ENCODE measurements at regions not wholly inside any gene's neighbourhood (a gene's known extent, or its start where the extent isn't known, plus 50 kb on each side); places are given as distances from the start of the nearest gene placed in this dataset.

DNA sequence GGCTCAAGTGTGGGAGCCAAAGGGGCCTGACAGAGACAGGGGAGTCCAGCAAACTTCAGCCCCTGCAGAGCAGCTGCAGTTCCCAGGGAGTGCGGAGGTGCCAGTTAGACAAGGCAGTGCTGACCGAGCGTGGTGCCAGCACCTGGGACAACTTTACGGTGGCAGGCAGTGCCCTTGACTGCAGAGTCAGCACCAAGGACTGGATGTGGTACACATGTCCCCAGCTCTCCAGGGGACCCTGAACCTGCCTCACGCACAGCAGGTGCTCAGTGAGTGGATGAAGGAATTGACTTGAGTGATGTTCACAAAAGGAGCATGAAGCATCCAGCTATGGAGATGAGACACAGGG, 296.5 kb downstream of the SIPA1L2 start:
- TF ChIP-seq, protein P1, sequence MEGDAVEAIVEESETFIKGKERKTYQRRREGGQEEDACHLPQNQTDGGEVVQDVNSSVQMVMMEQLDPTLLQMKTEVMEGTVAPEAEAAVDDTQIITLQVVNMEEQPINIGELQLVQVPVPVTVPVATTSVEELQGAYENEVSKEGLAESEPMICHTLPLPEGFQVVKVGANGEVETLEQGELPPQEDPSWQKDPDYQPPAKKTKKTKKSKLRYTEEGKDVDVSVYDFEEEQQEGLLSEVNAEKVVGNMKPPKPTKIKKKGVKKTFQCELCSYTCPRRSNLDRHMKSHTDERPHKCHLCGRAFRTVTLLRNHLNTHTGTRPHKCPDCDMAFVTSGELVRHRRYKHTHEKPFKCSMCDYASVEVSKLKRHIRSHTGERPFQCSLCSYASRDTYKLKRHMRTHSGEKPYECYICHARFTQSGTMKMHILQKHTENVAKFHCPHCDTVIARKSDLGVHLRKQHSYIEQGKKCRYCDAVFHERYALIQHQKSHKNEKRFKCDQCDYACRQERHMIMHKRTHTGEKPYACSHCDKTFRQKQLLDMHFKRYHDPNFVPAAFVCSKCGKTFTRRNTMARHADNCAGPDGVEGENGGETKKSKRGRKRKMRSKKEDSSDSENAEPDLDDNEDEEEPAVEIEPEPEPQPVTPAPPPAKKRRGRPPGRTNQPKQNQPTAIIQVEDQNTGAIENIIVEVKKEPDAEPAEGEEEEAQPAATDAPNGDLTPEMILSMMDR (IDR thresholded peaks at IDR 0.05; ENCODE audit: extremely low read depth in 1 of 2, insufficient read depth in 1 of 2, low read depth in 1 of 2, low read length in 2 of 2), result no peak
- TF ChIP-seq POLR2A (IDR thresholded peaks at IDR 0.05; ENCODE audit: low read depth, low read length) (no peak), EZH2 (IDR thresholded peaks at IDR 0.05; ENCODE audit: borderline replicate concordance, low read depth, low read length, severe bottlenecking) (no peak), POLR2AphosphoS5 (IDR thresholded peaks at IDR 0.05; ENCODE audit: insufficient read depth, low read depth, low read length) (no peak)
- TF ChIP-seq, protein P2, sequence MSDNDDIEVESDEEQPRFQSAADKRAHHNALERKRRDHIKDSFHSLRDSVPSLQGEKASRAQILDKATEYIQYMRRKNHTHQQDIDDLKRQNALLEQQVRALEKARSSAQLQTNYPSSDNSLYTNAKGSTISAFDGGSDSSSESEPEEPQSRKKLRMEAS (IDR thresholded peaks at IDR 0.05; ENCODE audit: insufficient read depth, insufficient read length), result no peak

Measured in endothelial cell of umbilical vein (primary cell).